ENCODE measurements at regions not wholly inside any gene's neighbourhood (a gene's known extent, or its start where the extent isn't known, plus 50 kb on each side); places are given as distances from the start of the nearest gene placed in this dataset.

- TF ChIP-seq, protein P1, sequence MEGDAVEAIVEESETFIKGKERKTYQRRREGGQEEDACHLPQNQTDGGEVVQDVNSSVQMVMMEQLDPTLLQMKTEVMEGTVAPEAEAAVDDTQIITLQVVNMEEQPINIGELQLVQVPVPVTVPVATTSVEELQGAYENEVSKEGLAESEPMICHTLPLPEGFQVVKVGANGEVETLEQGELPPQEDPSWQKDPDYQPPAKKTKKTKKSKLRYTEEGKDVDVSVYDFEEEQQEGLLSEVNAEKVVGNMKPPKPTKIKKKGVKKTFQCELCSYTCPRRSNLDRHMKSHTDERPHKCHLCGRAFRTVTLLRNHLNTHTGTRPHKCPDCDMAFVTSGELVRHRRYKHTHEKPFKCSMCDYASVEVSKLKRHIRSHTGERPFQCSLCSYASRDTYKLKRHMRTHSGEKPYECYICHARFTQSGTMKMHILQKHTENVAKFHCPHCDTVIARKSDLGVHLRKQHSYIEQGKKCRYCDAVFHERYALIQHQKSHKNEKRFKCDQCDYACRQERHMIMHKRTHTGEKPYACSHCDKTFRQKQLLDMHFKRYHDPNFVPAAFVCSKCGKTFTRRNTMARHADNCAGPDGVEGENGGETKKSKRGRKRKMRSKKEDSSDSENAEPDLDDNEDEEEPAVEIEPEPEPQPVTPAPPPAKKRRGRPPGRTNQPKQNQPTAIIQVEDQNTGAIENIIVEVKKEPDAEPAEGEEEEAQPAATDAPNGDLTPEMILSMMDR (IDR thresholded peaks at IDR 0.05), result no peak
- no peak for TF ChIP-seq POLR2A (IDR thresholded peaks at IDR 0.05)
These were observed 292.4 kb upstream of the KLF14 start for GRCh38 chr7:131026297-131027000.

All from sigmoid colon (tissue), 3 donors.